Breast epithelium (tissue), 4 donors: ENCODE measurements at regions not wholly inside any gene's neighbourhood (a gene's known extent, or its start where the extent isn't known, plus 50 kb on each side); places are given as distances from the start of the nearest gene placed in this dataset.

Experiments used
- DNase-seq, 2 donors: peaks; one replicate each; pipeline ENCODE4 v3.0.0-alpha.2; 2019; ENCODE audit warnings: low spot score in 2 of 2
- H3K27ac ChIP-seq, 2 donors: fragments of 200-600 bp; sonication (generic) in 1 of 2; one replicate each; pipeline ENCODE4 v1.5.1; 2016 to 2019; ENCODE audit warnings: mild to moderate bottlenecking in 1 of 2
- H3K27me3 ChIP-seq, 2 donors: fragments of 200-600 bp; sonication (generic) in 1 of 2; one replicate each; pipeline versions ENCODE4 v1.5.1 to v1.6.0; 2017 to 2019; ENCODE audit warnings: control low read depth in 1 of 2, mild to moderate bottlenecking in 1 of 2
- H3K36me3 ChIP-seq: fragments of 200-600 bp; one replicate; pipeline ENCODE4 v1.5.1; 2019
- H3K4me1 ChIP-seq, 2 donors: fragments of 200-600 bp; sonication (generic); one replicate each; pipeline ENCODE4 v1.5.1; 2016 to 2019; ENCODE audit warnings: control low read depth in 1 of 2
- H3K4me3 ChIP-seq, 3 donors: fragments of 200-600 bp; sonication (generic); 1 replicate in 2 of 3; 2 replicates in 1 of 3; pipeline ENCODE4 v1.5.1; 2016 to 2019; ENCODE audit warnings: mild to moderate bottlenecking in 3 of 3, moderate library complexity in 2 of 3
- H3K9me3 ChIP-seq, 2 donors: fragments of 200-600 bp; sonication (generic) in 1 of 2; one replicate each; pipeline ENCODE4 v1.5.1; 2016 to 2019; ENCODE audit warnings: control low read depth in 1 of 2
- POLR2A ChIP-seq: fragments of 450-650 bp; IDR thresholded peaks from one replicate; pipeline ENCODE4 v1.6.1; 2016; ENCODE audit warnings: antibody characterized with exemption, mild to moderate bottlenecking, moderate library complexity
- POLR2AphosphoS5 ChIP-seq, 3 donors: sonication (generic); formaldehyde crosslinking; IDR thresholded peaks; one replicate each; pipeline ENCODE4 v1.6.1; 2017; ENCODE audit warnings: antibody characterized with exemption in 3 of 3
- intact Hi-C: fragments of 100-400 bp; cut with DNase I; formaldehyde crosslinking; loops from one replicate; pipeline ENCODE4 v1.15.1; 2023; ENCODE audit warnings: low total_unique reads
- TF ChIP-seq, protein P1 (sequence below), 3 donors: fragments of 450-650 bp; IDR thresholded peaks; one replicate each; pipeline ENCODE4 v1.5.1; 2016 to 2017; ENCODE audit warnings: antibody characterized with exemption in 3 of 3, mild to moderate bottlenecking in 3 of 3, moderate library complexity in 3 of 3

DNA sequence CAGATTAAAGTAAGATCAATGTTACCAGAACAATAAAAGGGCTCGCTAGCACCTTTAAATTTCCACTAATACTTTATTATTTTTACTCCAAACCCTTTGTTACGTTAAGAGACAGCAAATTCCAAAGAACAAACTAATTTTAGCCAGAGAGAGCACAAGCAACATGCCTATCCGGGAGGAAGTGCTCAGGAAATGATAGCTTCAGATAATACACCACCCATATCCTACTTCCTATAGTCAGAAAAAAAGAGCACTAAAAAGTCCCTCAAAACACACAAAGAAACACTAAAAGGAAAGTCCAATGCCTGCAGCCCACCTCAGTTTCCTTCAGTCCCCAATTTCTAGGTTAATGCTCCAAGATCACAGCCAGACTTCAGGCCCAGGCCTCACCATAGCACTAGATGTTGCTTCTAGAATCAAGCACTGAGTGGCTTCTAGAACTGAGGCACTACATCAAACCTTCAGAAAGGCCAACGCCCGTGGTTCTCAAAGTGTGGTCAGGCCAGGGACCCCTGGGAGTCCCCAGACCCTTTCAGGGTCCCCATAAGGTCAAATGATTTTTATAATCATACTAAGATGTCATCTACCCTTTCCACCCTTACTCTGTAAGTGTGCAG lies 142.6 kb downstream of the PSMG1 start:
- intact Hi-C loops = no loop called here
- Histone ChIP-seq H3K9me3 (no peaks in the 10 kb centered on the region), H3K27ac (peak overlapping the region; percentile 1 to 53), H3K27me3 (no peaks in the 10 kb centered on the region), H3K4me1 (no peaks in the 10 kb centered on the region), H3K4me3 (no peak overlapping the region), H3K36me3 (no peaks in the 10 kb centered on the region)
- DNase-seq = no peak
- no peak for TF ChIP-seq POLR2AphosphoS5 (IDR thresholded peaks at IDR 0.05)
- no peak for TF ChIP-seq POLR2A
- TF ChIP-seq, protein P1, sequence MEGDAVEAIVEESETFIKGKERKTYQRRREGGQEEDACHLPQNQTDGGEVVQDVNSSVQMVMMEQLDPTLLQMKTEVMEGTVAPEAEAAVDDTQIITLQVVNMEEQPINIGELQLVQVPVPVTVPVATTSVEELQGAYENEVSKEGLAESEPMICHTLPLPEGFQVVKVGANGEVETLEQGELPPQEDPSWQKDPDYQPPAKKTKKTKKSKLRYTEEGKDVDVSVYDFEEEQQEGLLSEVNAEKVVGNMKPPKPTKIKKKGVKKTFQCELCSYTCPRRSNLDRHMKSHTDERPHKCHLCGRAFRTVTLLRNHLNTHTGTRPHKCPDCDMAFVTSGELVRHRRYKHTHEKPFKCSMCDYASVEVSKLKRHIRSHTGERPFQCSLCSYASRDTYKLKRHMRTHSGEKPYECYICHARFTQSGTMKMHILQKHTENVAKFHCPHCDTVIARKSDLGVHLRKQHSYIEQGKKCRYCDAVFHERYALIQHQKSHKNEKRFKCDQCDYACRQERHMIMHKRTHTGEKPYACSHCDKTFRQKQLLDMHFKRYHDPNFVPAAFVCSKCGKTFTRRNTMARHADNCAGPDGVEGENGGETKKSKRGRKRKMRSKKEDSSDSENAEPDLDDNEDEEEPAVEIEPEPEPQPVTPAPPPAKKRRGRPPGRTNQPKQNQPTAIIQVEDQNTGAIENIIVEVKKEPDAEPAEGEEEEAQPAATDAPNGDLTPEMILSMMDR (IDR thresholded peaks at IDR 0.05) = no peak

DNA sequence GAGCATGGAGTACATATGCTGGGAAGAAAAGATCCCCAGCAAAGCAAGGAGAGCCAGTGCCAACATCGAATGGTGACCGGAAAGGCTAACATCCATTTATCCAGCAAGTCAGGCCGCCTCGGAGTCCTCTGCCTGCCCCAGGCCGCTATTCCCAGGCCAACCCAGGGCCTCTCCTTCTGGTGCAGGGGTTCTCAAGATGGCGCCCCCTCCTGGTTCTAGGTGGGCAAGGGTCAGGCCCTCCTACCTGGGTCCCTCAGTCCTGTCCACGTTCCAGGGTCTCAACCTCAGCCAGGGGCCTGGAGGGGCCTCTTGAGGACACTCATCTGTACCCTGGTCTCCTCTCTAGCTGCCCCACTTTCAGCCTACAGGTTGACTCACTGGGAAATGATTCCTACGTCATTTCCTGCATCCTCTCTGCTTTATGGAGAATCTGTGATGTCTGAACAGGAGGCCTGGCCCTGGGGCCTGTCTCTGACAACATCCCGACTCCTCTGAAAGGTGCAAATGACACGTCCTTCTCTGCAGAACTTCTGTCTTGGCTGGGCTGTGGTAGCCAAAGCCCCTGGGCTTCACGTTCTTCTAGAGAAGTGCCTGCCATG lies 145.3 kb downstream of the PSMG1 start:
- DNase-seq = no peak
- Histone ChIP-seq H3K27me3 (no peaks in the 10 kb centered on the region), H3K4me3 (no peak overlapping the region), H3K4me1 (no peaks in the 10 kb centered on the region), H3K27ac (no peak overlapping the region), H3K9me3 (no peaks in the 10 kb centered on the region), H3K36me3 (no peaks in the 10 kb centered on the region)
- TF ChIP-seq, protein P1 (IDR thresholded peaks at IDR 0.05) = no peak
- TF ChIP-seq POLR2AphosphoS5 (IDR thresholded peaks at IDR 0.05) (no peak), POLR2A (no peak)
- intact Hi-C loops = no loop called here

DNA sequence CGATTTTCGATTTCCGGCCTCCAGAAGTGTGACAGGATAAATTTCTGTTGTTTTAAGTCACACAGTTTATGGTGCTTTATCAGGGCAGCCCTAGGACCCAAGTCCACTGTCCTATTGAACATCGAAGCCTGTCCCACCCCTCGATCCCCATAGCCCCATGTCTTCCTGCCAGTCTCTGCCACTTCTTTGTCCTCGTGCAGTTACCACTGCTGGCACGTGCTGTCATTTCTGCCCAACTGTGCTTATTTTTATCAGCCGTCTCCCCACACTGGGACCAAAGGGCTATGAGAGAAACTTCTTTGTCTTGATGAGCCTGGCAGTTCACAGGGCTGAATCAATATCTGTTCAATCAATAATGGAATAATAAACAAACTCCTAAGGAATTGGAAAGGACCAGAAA lies 146.7 kb downstream of the PSMG1 start:
- H3K27ac ChIP-seq = no peak overlapping the region
- H3K27me3 ChIP-seq = no peaks in the 10 kb centered on the region
- DNase-seq = no peak
- no peak overlapping the region for H3K4me3 ChIP-seq
- H3K9me3 ChIP-seq = no peaks in the 10 kb centered on the region
- TF ChIP-seq, protein P1 (IDR thresholded peaks at IDR 0.05) = no peak
- TF ChIP-seq POLR2A = no peak
- no peak for TF ChIP-seq POLR2AphosphoS5 (IDR thresholded peaks at IDR 0.05)
- no peaks in the 10 kb centered on the region for H3K4me1 ChIP-seq
- H3K36me3 ChIP-seq = no peaks in the 10 kb centered on the region
- intact Hi-C loops = no loop called here

DNA sequence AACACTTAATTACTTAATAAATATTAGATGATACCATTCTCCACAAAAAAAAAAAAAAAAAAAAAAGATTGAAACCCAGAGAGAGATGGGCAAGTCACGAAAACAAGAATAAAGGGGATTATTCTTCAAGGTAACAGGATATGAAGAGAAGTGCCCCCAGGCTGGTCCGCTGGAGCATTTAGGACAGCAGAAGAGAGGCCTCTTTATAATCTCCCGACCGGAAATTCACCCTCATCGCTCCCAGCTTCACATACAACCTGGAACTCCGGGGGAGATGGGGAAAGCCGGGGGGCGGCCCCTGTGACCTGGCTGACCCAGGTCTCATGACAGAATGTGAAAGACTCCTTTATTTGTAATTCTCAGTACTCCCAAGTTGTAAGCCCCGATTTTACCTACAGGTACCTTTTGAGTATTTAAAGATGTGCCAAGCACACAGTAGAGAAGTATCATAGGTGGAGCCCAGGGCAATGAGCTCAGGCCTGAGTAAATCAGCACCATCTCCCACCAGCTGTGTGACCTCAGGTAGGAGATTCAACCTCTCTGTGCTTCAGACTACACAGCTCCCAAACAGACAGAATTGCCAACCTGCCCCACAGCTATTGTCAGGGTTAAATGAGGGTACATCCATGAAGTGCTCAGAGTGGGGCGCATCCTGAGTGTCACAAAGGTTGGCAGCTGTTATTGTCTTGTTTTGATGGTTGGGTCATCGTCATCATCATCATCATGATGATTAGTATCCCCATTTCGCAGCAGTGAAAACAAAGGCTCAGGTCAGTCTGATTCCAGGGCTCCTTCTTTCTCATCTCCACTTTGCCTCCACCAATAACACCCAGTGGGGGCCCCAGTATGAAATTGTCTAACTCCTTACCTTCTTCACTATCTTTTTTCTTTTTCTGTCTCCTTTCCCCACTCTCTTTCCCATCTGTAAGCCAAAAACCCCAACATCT lies 148.4 kb downstream of the PSMG1 start:
- TF ChIP-seq, protein P1 (IDR thresholded peaks at IDR 0.05) = no peak
- TF ChIP-seq POLR2AphosphoS5 (IDR thresholded peaks at IDR 0.05) (no peak), POLR2A (no peak)
- H3K4me3 ChIP-seq = no peak overlapping the region
- H3K4me1 ChIP-seq = no peaks in the 10 kb centered on the region
- no peaks in the 10 kb centered on the region for H3K9me3 ChIP-seq
- DNase-seq = peak in 1 of 2 donors; percentile 66
- H3K27me3 ChIP-seq = no peaks in the 10 kb centered on the region
- no peaks in the 10 kb centered on the region for H3K36me3 ChIP-seq
- intact Hi-C loops = no loop called here
- H3K27ac ChIP-seq = peak overlapping the region; percentile 77 to 86
